ENCODE measurements at regions not wholly inside any gene's neighbourhood (a gene's known extent, or its start where the extent isn't known, plus 50 kb on each side); places are given as distances from the start of the nearest gene placed in this dataset.

DNA sequence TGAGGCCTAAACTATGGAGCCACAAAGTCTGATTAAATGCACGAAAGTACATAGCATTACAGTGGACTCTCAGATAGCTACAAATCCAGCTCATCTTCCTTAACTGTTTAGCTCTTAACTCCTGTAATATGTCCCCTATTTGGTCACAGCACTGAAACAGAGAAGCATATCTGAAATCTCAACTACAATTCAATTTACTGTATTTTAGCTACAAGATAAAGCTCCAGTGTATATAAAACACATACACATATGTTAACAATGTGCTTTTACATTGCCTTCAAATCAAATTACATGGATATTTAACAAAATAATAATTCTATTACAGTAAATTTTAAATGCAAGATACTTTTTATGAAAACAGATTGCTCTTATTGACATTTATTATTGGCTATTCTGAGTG is 849.3 kb upstream of the PRMT6 start:
- ChIA-PET CTCF (no interaction called here), POLR2A (no interaction called here)
- no peaks in the 10 kb centered on the region for H3K9me3 ChIP-seq
- H3K4me1 ChIP-seq: no peaks in the 10 kb centered on the region
- H3K27me3 ChIP-seq (replicated peaks; ENCODE audit: control insufficient read depth, insufficient read depth, low read length): no peaks in the 10 kb centered on the region
- Mint-ChIP-seq H3K9me3 (ENCODE audit: unreplicated experiment) (no peaks in the 10 kb centered on the region), H3K36me3 (ENCODE audit: insufficient read depth, unreplicated experiment) (no peaks in the 10 kb centered on the region), H3K4me1 (ENCODE audit: low read depth, unreplicated experiment) (no peaks in the 10 kb centered on the region), H3K27ac (ENCODE audit: unreplicated experiment) (no peak overlapping the region), H3K27me3 (ENCODE audit: insufficient read depth, unreplicated experiment) (no peaks in the 10 kb centered on the region), H3K4me3 (ENCODE audit: unreplicated experiment) (no peak overlapping the region)
- no peak for DNase-seq
- H3K4me3 ChIP-seq (ENCODE audit: low read depth, low read length): no peak overlapping the region
- BruUV-seq (replicated peaks): no TSS peak
- H3K36me3 ChIP-seq (ENCODE audit: control insufficient read depth, insufficient read depth, low read length): no peaks in the 10 kb centered on the region
- TF ChIP-seq, protein P1, sequence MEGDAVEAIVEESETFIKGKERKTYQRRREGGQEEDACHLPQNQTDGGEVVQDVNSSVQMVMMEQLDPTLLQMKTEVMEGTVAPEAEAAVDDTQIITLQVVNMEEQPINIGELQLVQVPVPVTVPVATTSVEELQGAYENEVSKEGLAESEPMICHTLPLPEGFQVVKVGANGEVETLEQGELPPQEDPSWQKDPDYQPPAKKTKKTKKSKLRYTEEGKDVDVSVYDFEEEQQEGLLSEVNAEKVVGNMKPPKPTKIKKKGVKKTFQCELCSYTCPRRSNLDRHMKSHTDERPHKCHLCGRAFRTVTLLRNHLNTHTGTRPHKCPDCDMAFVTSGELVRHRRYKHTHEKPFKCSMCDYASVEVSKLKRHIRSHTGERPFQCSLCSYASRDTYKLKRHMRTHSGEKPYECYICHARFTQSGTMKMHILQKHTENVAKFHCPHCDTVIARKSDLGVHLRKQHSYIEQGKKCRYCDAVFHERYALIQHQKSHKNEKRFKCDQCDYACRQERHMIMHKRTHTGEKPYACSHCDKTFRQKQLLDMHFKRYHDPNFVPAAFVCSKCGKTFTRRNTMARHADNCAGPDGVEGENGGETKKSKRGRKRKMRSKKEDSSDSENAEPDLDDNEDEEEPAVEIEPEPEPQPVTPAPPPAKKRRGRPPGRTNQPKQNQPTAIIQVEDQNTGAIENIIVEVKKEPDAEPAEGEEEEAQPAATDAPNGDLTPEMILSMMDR (IDR thresholded peaks at IDR 0.05; ENCODE audit: insufficient read depth in 1 of 2, low read depth in 1 of 2, low read length in 1 of 2, severe bottlenecking in 1 of 2, unreplicated experiment in 1 of 2): no peak
- intact Hi-C loops (cut with micrococcal nuclease; ENCODE audit: unreplicated experiment): loop anchor here (10.0 kb wide), 1 partner anchor 48 kb away; no protein-coding TSS in a partner anchor

DNA sequence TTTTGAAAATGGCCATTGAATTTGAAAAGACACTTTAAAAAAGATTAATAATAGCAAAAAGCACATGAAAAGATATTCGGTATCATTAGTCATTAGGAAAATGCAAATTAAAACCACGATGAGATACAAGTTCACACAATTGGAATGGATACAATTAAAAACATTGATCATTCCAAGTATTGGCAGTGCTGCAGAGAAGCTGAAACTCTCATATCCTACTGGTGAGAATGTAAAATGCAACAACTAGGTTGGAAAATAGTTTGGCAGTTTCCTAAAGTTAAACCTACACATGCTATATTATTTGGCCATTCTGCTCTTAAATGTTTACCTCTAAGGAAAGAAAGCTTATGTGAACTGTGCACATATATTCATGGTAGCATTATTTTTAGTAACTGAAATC is 838.7 kb upstream of the PRMT6 start:
- Histone ChIP-seq H3K27me3 (replicated peaks; ENCODE audit: control insufficient read depth, insufficient read depth, low read length) (no peaks in the 10 kb centered on the region), H3K4me3 (ENCODE audit: low read depth, low read length) (no peak overlapping the region), H3K4me1 (no peaks in the 10 kb centered on the region), H3K9me3 (no peaks in the 10 kb centered on the region), H3K36me3 (ENCODE audit: control insufficient read depth, insufficient read depth, low read length) (no peaks in the 10 kb centered on the region)
- H3K4me3 Mint-ChIP-seq (ENCODE audit: unreplicated experiment): no peak overlapping the region
- BruUV-seq (replicated peaks): no TSS peak
- ChIA-PET CTCF (no interaction called here), POLR2A (no interaction called here)
- no peaks in the 10 kb centered on the region for H3K36me3 Mint-ChIP-seq (ENCODE audit: insufficient read depth, unreplicated experiment)
- intact Hi-C loops (cut with micrococcal nuclease; ENCODE audit: unreplicated experiment): no loop called here
- TF ChIP-seq, protein P1 (IDR thresholded peaks at IDR 0.05; ENCODE audit: insufficient read depth in 1 of 2, low read depth in 1 of 2, low read length in 1 of 2, severe bottlenecking in 1 of 2, unreplicated experiment in 1 of 2): no peak
- no peaks in the 10 kb centered on the region for H3K9me3 Mint-ChIP-seq (ENCODE audit: unreplicated experiment)
- H3K4me1 Mint-ChIP-seq (ENCODE audit: low read depth, unreplicated experiment): no peaks in the 10 kb centered on the region
- H3K27ac Mint-ChIP-seq (ENCODE audit: unreplicated experiment): no peak overlapping the region
- DNase-seq: no peak
- H3K27me3 Mint-ChIP-seq (ENCODE audit: insufficient read depth, unreplicated experiment): no peaks in the 10 kb centered on the region

DNA sequence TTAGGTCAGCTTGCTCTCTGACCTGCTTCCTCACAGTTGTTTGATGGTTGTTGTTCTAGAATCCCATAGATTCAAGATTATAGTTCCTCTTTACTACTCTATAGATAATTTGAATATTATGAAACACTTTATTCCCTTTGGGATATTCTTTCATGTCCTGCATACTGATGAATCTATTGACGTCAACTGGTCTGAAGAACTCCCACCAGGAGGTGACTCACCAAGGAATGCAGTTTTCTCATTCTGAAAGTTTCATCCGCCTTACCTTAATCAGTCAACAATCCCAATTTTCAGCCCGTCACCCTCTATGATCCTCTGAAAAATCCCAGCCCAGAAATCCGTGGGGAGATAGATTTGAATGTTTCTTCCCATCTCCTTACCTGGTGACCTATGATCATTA is 834.1 kb upstream of the PRMT6 start:
- H3K36me3 ChIP-seq (ENCODE audit: control insufficient read depth, insufficient read depth, low read length): no peaks in the 10 kb centered on the region
- no peaks in the 10 kb centered on the region for H3K27me3 Mint-ChIP-seq (ENCODE audit: insufficient read depth, unreplicated experiment)
- H3K4me3 Mint-ChIP-seq (ENCODE audit: unreplicated experiment): no peak overlapping the region
- no peaks in the 10 kb centered on the region for H3K9me3 ChIP-seq
- no peak overlapping the region for H3K27ac Mint-ChIP-seq (ENCODE audit: unreplicated experiment)
- no peaks in the 10 kb centered on the region for H3K27me3 ChIP-seq (replicated peaks; ENCODE audit: control insufficient read depth, insufficient read depth, low read length)
- TF ChIP-seq, protein P1 (IDR thresholded peaks at IDR 0.05; ENCODE audit: insufficient read depth in 1 of 2, low read depth in 1 of 2, low read length in 1 of 2, severe bottlenecking in 1 of 2, unreplicated experiment in 1 of 2): no peak
- BruUV-seq (replicated peaks): no TSS peak
- ChIA-PET POLR2A (no interaction called here), CTCF (no interaction called here)
- H3K36me3 Mint-ChIP-seq (ENCODE audit: insufficient read depth, unreplicated experiment): no peaks in the 10 kb centered on the region
- intact Hi-C loops (cut with micrococcal nuclease; ENCODE audit: unreplicated experiment): no loop called here
- H3K4me1 Mint-ChIP-seq (ENCODE audit: low read depth, unreplicated experiment): peaks cover 7% of the 10 kb centered on the region
- no peak overlapping the region for H3K4me3 ChIP-seq (ENCODE audit: low read depth, low read length)
- no peak for DNase-seq
- H3K4me1 ChIP-seq: no peaks in the 10 kb centered on the region
- H3K9me3 Mint-ChIP-seq (ENCODE audit: unreplicated experiment): no peaks in the 10 kb centered on the region
